HG03439 (cell line): ENCODE measurements at regions not wholly inside any gene's neighbourhood (a gene's known extent, or its start where the extent isn't known, plus 50 kb on each side); places are given as distances from the start of the nearest gene placed in this dataset.

ENCODE experiments used
- ATAC-seq: cut with Tn5 transposase; IDR thresholded peaks from one replicate; pipeline ENCODE4 v1.9.1; 2021; ENCODE audit warnings: mild to moderate bottlenecking, moderate library complexity; ENCODE audit not compliant: unreplicated experiment

DNA sequence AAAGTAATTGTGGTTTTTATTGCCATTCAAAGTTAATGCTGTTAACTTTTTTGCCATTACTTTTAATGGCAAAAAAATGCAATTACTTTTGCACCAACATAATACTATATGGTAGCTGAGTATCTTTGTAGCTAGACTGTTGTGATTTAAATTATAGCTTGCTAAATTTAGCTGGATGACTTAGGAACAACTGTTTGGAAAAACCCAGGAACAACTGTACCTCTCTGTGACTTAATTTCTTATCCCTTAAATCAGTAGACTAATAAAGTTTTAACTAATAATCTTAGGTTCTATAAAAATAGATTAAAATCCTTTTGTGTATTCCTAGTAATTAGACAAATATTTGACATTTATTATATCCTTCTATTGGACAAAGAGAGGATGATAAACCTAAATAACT, 268.2 kb downstream of the TENT5A start:
- no peak for ATAC-seq

- ATAC-seq = no peak
Observed at GRCh38 chr6:81480139-81480538, 272.3 kb downstream of the TENT5A start.

GRCh38 chr6:81476881-81477280, 275.6 kb downstream of the TENT5A start:
- no peak for ATAC-seq

GRCh38 chr6:81475646-81476045, 276.8 kb downstream of the TENT5A start:
- ATAC-seq = no peak

DNA sequence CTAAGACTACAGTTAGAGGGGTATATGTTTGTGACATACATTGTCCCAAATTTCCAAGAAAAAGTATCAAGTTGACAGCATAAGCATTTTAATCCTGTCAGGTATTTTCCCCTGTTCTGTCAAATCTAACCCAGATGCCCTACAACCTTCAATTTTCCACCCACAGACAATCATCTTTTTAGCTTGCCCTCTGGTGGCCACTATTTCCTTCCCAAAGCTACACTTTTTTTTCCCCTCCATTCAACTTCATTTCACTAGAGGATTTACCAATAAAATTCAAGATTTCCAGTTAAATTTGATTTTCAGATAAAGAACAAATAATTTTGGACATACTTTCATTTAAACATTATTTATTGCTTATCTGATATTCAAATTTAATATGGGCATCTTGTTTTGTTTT, 286.6 kb downstream of the TENT5A start:
- ATAC-seq = peak; percentile 56

DNA sequence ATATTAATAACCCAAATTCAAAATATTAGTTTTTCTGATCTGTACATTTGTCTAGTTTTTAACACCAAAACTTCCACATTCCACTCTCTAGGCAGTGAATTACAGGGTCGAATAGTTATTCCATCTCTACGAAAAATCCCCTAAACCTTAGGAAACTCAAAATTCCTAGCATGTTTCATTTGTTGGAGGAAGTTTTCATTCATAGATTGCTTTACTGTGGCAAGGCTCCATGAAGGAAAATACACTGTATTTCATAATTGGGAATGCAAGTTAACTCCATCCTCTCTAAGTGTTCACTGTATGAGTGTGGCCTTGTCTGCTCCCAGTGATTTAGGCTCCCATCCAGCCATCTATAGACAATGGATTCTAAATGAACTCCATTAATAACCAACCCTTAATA, 296.1 kb downstream of the TENT5A start:
- no peak for ATAC-seq

DNA sequence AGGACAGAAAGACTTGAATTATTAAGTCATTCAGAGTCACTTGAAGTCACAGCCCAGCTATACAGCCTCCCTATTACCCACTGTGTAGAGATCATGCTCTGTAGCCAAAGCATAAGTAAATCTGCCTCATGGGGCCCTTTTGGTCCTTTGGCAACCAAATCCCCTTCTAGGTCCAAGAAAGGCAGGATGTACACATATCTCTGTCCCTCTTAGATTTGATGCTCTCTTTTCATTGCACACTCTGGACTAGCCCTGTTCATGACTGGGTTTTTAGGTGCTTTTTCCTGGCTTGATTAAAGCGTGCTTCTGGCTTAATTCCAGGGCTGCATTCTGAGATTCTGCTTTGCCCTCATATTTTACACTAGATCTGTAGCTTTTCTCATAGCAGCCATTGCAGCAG, 296.8 kb downstream of the TENT5A start:
- ATAC-seq = no peak

DNA sequence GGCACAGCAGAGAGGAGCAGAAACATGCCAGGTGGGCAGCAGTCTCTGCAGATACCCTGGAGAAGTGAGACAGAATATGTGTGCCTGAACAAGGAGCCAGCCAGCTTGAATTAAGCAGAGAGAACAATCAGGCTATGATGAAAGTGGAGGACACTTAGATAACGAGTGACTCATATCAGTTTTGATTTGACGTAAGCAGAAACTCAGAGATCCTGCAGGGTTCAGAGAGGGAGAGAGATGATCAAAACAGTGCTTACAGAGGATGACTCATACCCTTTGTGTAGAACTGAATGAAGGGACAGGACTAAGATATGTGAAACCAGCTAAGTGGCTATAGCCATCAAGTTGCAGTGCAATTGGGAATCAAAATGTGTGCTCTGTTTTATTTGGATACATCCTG, 300.7 kb downstream of the TENT5A start:
- ATAC-seq = peak; percentile 98

DNA sequence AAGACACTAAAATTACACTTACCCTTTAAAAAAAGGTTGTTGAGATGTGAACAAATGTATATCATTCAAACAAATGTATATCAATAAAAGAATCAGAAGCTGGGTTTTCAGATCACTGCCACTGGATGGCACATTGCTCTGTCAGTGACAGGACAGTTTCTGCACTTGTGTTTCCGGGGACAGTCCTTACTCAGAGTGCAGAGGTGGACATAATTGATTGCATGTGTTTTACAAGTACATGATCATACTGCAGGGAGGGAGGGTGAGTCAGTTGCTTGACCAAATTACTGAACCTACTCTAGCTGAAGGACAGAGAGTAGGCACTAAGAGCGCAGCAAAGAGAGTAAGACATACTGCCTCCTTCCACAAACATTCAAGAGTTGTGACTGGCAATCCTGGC, 302.3 kb downstream of the TENT5A start:
- ATAC-seq = no peak

- no peak for ATAC-seq
Observed at GRCh38 chr6:81446509-81446908, 306.0 kb downstream of the TENT5A start.

DNA sequence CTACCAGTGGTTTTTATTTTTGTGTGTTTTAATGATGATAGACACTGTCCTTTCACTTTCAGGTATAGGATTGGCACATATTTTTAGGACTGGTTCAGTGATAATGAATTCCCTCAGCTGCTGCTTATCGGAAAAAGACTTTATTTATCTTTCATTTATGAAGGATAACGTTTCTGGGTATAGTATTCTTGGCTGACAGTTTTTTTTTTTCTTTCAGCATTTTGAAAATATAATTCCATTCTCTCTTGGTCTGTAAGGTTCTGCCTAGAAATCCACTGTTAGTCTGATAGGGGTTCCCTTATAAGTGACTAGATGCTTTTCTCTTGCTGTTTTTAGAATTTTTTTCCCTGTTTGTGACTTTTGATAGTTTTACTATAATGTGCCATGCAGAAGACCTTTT, 313.1 kb downstream of the TENT5A start:
- no peak for ATAC-seq

DNA sequence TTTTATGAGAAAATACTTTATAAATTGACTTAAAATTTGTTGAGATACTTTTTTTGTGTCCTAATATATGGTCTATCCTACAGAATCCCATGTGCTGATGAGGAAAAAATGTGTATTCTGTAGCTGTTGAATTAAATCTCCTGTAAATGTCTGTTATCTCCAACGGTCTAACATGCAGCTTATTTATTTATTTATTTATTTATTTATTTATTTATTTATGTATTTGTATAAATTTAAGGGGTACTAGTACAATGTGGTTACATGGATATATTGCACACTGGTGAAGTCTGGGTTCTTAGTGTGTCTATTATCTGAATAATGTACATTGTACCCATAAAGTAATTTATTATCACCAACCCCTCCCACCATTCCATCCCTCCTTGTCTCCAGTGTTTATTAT, 315.5 kb downstream of the TENT5A start:
- ATAC-seq = no peak

DNA sequence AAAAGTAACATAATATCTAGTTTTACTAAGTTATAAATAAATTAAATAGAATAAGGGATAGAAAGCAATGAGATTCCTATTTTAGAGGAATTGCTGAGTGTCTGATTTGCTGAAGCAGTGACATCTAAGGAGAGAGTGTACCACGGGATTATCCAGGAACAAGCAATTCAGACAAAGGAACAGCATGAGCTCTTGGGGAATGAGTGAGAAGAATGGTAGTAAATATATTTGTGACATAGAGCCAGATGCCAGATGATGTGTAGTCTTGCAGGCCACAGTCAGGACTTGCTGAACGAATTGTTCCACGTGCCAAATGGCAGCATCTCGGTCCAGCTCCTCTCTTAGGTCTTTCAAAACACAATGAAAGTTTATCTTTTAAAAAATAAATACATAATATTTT, 339.2 kb downstream of the TENT5A start:
- no peak for ATAC-seq

DNA sequence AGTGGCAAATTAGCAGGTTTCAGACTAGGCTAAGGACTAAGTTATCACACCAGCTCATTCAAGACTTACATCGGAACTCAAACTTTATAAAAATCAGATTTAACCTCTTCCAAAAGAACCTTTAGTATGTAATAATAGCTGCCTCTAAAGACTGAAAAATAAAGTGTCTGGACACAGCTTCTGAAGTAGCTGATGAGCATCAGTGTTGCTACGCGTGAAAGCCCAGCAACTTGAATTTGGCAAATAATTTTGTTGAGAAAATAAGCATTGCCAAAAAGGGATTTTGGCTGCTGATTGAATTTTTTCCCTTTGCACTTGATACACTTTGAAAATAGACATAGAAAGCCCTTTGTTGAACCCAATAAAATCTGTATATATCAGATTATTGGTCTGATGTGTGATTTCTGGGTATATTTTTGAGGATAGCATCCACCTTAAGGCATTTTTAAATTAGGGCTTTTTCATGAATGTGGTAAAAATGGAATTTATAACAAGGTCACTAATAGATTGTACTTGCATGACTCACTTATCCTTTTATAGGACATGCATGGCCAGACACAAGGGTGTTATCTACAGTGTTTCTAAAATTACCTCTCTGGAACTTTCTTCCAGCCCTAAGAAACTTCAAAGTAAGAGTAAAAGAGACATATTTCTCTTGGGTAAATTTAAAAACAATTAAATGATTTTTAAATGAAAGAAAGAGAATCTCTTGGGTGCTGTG, 350.4 kb downstream of the TENT5A start:
- ATAC-seq = no peak

DNA sequence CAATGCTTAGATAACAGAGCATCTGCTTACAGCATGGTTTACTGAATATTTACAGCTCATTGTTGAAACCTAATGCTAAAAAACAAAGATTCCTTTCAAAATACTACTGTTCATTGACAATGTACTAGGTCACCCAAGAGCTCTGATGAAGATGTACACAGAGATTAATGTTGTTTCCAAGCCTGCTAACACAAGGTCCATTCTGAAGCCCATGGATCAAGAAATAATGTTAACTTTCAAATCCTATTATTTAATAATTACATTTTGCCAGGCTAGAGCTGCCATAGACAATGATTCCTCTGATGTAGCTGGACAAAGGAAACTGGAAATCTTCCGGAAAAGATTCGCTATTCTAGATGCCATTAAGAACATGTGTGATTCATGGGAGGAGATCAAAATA, 355.6 kb downstream of the TENT5A start:
- ATAC-seq = no peak

DNA sequence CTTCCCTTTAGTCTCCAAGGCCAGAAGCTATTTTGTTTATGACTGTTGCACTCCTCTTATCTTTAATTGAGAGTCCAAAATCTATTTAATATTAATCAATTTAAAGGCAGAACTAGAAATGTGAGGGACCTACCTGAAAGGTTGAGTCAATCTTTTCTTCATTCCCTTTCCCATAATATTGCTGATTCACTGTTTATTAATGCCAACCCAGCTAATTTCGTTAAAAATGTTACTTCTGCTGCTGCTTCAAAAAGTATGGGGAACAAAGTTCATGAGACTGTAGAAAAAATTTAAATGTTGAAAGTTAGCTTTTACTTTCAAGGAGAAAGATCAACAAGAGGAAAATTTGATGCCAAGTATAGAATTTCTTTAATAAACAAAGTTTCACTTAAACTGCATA, 365.3 kb downstream of the TENT5A start:
- ATAC-seq = no peak

- ATAC-seq = no peak
Observed at GRCh38 chr6:81384921-81385320, 367.6 kb downstream of the TENT5A start.

GRCh38 chr6:81383472-81383871, 369.0 kb downstream of the TENT5A start:
- no peak for ATAC-seq

GRCh38 chr6:81382852-81383251, 369.6 kb downstream of the TENT5A start:
- ATAC-seq = no peak

- ATAC-seq = no peak
Observed at GRCh38 chr6:81381382-81381916, 371.0 kb downstream of the TENT5A start.

DNA sequence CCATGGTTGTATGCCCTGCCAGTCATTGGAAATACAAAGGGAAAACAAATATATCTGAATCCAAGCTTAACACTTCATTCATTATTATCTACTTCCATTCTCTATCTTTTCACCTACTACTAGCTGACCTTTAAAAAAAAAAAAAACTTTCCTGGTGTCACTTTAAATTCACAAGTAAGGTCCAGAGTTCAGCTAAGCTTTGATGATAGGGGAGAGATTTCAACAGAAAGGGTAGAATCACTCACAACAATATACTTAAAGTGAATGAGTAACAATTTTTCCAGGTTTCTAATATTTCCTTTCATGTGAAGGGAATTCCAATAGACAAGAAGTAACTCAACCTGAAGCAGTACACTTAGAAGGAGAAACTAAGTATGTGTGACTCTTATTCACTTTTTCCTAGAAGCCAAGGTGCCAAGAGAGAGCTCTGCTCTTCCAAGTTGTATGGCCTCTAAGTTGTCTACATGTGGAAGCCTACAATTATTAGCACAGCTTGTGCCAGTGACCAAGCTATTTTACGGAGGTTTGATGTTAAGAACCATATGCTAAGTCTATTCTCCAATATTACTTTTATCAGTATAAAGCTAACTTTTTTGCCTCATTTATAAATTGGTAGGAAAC, 371.7 kb downstream of the TENT5A start:
- no peak for ATAC-seq

DNA sequence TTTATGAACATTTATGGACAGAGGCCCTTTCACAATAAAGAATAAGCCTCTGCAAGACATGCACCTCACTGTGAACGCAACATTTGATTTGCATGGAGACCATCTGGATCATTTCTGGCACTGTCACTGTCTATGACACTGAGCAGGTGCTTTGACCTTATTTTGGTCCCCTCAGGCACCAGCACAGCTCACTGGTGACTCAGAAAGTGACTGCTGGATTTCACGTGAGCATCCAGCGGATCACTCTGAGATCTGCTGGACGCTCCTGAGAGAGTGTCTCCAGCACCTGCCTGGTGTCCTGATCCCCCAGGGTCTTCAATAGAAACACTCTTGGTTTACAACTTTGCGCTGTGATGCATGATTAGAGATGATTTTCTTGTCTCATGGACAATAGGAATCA, 375.7 kb downstream of the TENT5A start:
- no peak for ATAC-seq

- ATAC-seq = no peak
Observed at GRCh38 chr6:81373414-81373813, 379.1 kb downstream of the TENT5A start.
